Neural cell (in vitro differentiated cells): ENCODE measurements at regions not wholly inside any gene's neighbourhood (a gene's known extent, or its start where the extent isn't known, plus 50 kb on each side); places are given as distances from the start of the nearest gene placed in this dataset.

Experiments
- H2AFZ ChIP-seq: fragments of 200-600, 300-800 bp; sonication (generic), shearing (Covaris generic); 2 replicates; pipeline ENCODE4 v1.6.0; 2014; ENCODE audit warnings: low read depth, mild to moderate bottlenecking, antibody characterized with exemption, low read length, moderate library complexity
- H3F3A ChIP-seq: fragments of 200-600 bp; shearing (Covaris generic); 2 replicates; pipeline ENCODE4 v1.6.1; 2016; ENCODE audit warnings: mild to moderate bottlenecking, moderate library complexity, mixed read lengths, antibody characterized with exemption, low read length; ENCODE audit not compliant: insufficient read depth, poor library complexity, severe bottlenecking
- H3K27ac ChIP-seq: fragments of 200-600, 300-800 bp; sonication (generic), shearing (Covaris generic); 2 replicates; pipeline ENCODE4 v1.5.1; 2014; ENCODE audit warnings: mild to moderate bottlenecking, low read length, moderate library complexity
- H3K27me3 ChIP-seq: fragments of 300-800, 200-600 bp; sonication (generic), shearing (Covaris generic); 2 replicates; pipeline ENCODE4 v1.6.0; 2014; ENCODE audit warnings: mild to moderate bottlenecking, low read depth, low read length, moderate library complexity; ENCODE audit not compliant: insufficient read depth
- H3K36me3 ChIP-seq: fragments of 300-800, 200-600 bp; sonication (generic), shearing (Covaris generic); 2 replicates; pipeline ENCODE4 v1.5.1; 2014; ENCODE audit warnings: mild to moderate bottlenecking, antibody characterized with exemption, low read length, moderate library complexity; ENCODE audit not compliant: insufficient read depth
- H3K4me2 ChIP-seq: fragments of 300-800, 200-600 bp; sonication (generic), shearing (Covaris generic); 2 replicates; pipeline ENCODE4 v1.6.0; 2014; ENCODE audit warnings: mild to moderate bottlenecking, low read length
- H3K4me3 ChIP-seq: fragments of 300-800, 200-600 bp; sonication (generic), shearing (Covaris generic); 2 replicates; pipeline ENCODE4 v1.5.1; 2014; ENCODE audit warnings: mild to moderate bottlenecking, low read length, moderate library complexity
- H3K79me2 ChIP-seq: fragments of 200-600 bp; shearing (Covaris generic); replicated peaks from 2 replicates; pipeline ENCODE4 v1.6.0; 2014; ENCODE audit warnings: mild to moderate bottlenecking, low read length, moderate library complexity; ENCODE audit not compliant: insufficient read depth
- H3K9ac ChIP-seq: fragments of 300-800, 200-600 bp; sonication (generic), shearing (Covaris generic); 2 replicates; pipeline ENCODE4 v1.6.1; 2016; ENCODE audit warnings: mild to moderate bottlenecking, low read length, mixed read lengths
- H3K9me2 ChIP-seq: fragments of 200-600 bp; shearing (Covaris generic); 2 replicates; pipeline ENCODE4 v1.6.1; 2016; ENCODE audit warnings: mild to moderate bottlenecking, low read length, mixed read lengths; ENCODE audit not compliant: insufficient read depth
- H3K9me3 ChIP-seq: fragments of 200-600, 300-800 bp; sonication (generic), shearing (Covaris generic); 2 replicates; pipeline ENCODE4 v1.6.1; 2016; ENCODE audit warnings: mild to moderate bottlenecking, mixed run types, low read length, moderate library complexity, mixed read lengths
- H4K20me1 ChIP-seq: fragments of 200-600 bp; shearing (Covaris generic); 2 replicates; pipeline ENCODE4 v1.6.1; 2016; ENCODE audit warnings: mild to moderate bottlenecking, mixed run types; ENCODE audit not compliant: insufficient read depth
- EP300 ChIP-seq: fragments of 450-650 bp; conservative IDR thresholded peaks from 2 replicates; pipeline ENCODE4 v1.6.1; 2014; ENCODE audit warnings: antibody characterized with exemption, mild to moderate bottlenecking, moderate library complexity; ENCODE audit not compliant: poor library complexity, severe bottlenecking
- EZH2 ChIP-seq: fragments of 200-600, 300-800 bp; shearing (Covaris generic), sonication (generic); IDR thresholded peaks from 2 replicates; pipeline ENCODE4 v1.6.1; 2014; ENCODE audit warnings: antibody characterized with exemption, low read length, borderline replicate concordance, mild to moderate bottlenecking; ENCODE audit not compliant: insufficient read depth, poor library complexity, severe bottlenecking
- MXI1 ChIP-seq: fragments of 450-650 bp; conservative IDR thresholded peaks from 2 replicates; pipeline ENCODE4 v1.6.1; 2014; ENCODE audit warnings: antibody characterized with exemption, mild to moderate bottlenecking; ENCODE audit not compliant: poor library complexity, severe bottlenecking
- POLR2AphosphoS5 ChIP-seq: IDR thresholded peaks from 2 replicates; pipeline ENCODE4 v1.6.1; 2012
- RAD21 ChIP-seq: fragments of 450-650 bp; conservative IDR thresholded peaks from 2 replicates; pipeline ENCODE4 v1.6.1; 2014; ENCODE audit warnings: antibody characterized with exemption, mild to moderate bottlenecking, moderate library complexity
- REST ChIP-seq: IDR thresholded peaks from 2 replicates; pipeline ENCODE4 v1.6.1; 2012; ENCODE audit warnings: borderline replicate concordance
- SMC3 ChIP-seq: fragments of 450-650 bp; conservative IDR thresholded peaks from 2 replicates; pipeline ENCODE4 v1.6.1; 2014; ENCODE audit warnings: antibody characterized with exemption, mild to moderate bottlenecking, moderate library complexity; ENCODE audit not compliant: poor library complexity
- TAF1 ChIP-seq: IDR thresholded peaks from 2 replicates; pipeline ENCODE4 v1.6.1; 2012; ENCODE audit warnings: low read depth
- TF ChIP-seq, protein P1 (sequence below): fragments of 450-650 bp; IDR thresholded peaks from 2 replicates; pipeline ENCODE4 v1.5.1; 2014; ENCODE audit warnings: antibody characterized with exemption, mild to moderate bottlenecking, moderate library complexity; ENCODE audit not compliant: poor library complexity, severe bottlenecking

GRCh38 chr1:214826619-214827018 is 223.6 kb downstream of the CENPF start:
- H3K9me3 ChIP-seq: no peaks in the 10 kb centered on the region
- H3K79me2 ChIP-seq: no peaks in the 10 kb centered on the region
- no peak overlapping the region for H3K27ac ChIP-seq
- no peak overlapping the region for H2AFZ ChIP-seq
- no peaks in the 10 kb centered on the region for H3F3A ChIP-seq
- no peaks in the 10 kb centered on the region for H4K20me1 ChIP-seq
- no peaks in the 10 kb centered on the region for H3K9me2 ChIP-seq
- TF ChIP-seq RAD21: no peak
- TF ChIP-seq MXI1: no peak
- no peak for TF ChIP-seq EP300
- no peak for TF ChIP-seq TAF1
- TF ChIP-seq, protein P1, sequence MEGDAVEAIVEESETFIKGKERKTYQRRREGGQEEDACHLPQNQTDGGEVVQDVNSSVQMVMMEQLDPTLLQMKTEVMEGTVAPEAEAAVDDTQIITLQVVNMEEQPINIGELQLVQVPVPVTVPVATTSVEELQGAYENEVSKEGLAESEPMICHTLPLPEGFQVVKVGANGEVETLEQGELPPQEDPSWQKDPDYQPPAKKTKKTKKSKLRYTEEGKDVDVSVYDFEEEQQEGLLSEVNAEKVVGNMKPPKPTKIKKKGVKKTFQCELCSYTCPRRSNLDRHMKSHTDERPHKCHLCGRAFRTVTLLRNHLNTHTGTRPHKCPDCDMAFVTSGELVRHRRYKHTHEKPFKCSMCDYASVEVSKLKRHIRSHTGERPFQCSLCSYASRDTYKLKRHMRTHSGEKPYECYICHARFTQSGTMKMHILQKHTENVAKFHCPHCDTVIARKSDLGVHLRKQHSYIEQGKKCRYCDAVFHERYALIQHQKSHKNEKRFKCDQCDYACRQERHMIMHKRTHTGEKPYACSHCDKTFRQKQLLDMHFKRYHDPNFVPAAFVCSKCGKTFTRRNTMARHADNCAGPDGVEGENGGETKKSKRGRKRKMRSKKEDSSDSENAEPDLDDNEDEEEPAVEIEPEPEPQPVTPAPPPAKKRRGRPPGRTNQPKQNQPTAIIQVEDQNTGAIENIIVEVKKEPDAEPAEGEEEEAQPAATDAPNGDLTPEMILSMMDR: no peak
- no peak for TF ChIP-seq SMC3
- H3K27me3 ChIP-seq: no peaks in the 10 kb centered on the region
- no peak overlapping the region for H3K4me3 ChIP-seq
- no peaks in the 10 kb centered on the region for H3K36me3 ChIP-seq
- H3K9ac ChIP-seq: no peak overlapping the region
- H3K4me2 ChIP-seq: no peak overlapping the region

GRCh38 chr1:214827883-214828282 is 224.9 kb downstream of the CENPF start:
- H3K4me2 ChIP-seq: no peak overlapping the region
- H4K20me1 ChIP-seq: no peaks in the 10 kb centered on the region
- no peaks in the 10 kb centered on the region for H3K79me2 ChIP-seq
- no peaks in the 10 kb centered on the region for H3K27me3 ChIP-seq
- no peaks in the 10 kb centered on the region for H3K9me3 ChIP-seq
- H3K4me3 ChIP-seq: no peak overlapping the region
- TF ChIP-seq REST (no peak), POLR2AphosphoS5 (no peak), EZH2 (no peak), MXI1 (no peak), EP300 (no peak)
- H3K9me2 ChIP-seq: no peaks in the 10 kb centered on the region
- H3K27ac ChIP-seq: no peak overlapping the region
- no peaks in the 10 kb centered on the region for H3F3A ChIP-seq
- no peak overlapping the region for H2AFZ ChIP-seq
- H3K9ac ChIP-seq: no peak overlapping the region
- H3K36me3 ChIP-seq: no peaks in the 10 kb centered on the region

- H3K9me2 ChIP-seq: no peaks in the 10 kb centered on the region
- H2AFZ ChIP-seq: no peak overlapping the region
- H3K79me2 ChIP-seq: no peaks in the 10 kb centered on the region
- no peaks in the 10 kb centered on the region for H3K9me3 ChIP-seq
- no peaks in the 10 kb centered on the region for H3F3A ChIP-seq
- no peak overlapping the region for H3K4me3 ChIP-seq
- H3K4me2 ChIP-seq: no peak overlapping the region
- H3K9ac ChIP-seq: no peak overlapping the region
- TF ChIP-seq, protein P1: no peak
- TF ChIP-seq EP300 (no peak), SMC3 (no peak), EZH2 (no peak), POLR2AphosphoS5 (no peak), RAD21 (no peak), REST (no peak), MXI1 (no peak), TAF1 (no peak)
- no peaks in the 10 kb centered on the region for H3K36me3 ChIP-seq
- no peaks in the 10 kb centered on the region for H4K20me1 ChIP-seq
- H3K27ac ChIP-seq: no peak overlapping the region
- H3K27me3 ChIP-seq: no peaks in the 10 kb centered on the region
Observed at GRCh38 chr1:214830941-214831340, 227.9 kb downstream of the CENPF start.
